Sigmoid colon (tissue), 6 donors: ENCODE measurements at regions not wholly inside any gene's neighbourhood (a gene's known extent, or its start where the extent isn't known, plus 50 kb on each side); places are given as distances from the start of the nearest gene placed in this dataset.

Source experiments
- DNase-seq: peaks from one replicate; pipeline ENCODE4 v3.0.0-alpha.2; 2019
- H3K27ac ChIP-seq, 4 donors: fragments of 200-600 bp; sonication (generic); one replicate each; pipeline ENCODE4 v1.5.1; 2016 to 2019; ENCODE audit warnings: mild to moderate bottlenecking in 1 of 4
- H3K27me3 ChIP-seq, 3 donors: fragments of 200-600 bp; sonication (generic); one replicate each; pipeline ENCODE4 v1.5.1; 2019; ENCODE audit warnings: mild to moderate bottlenecking in 1 of 3
- H3K36me3 ChIP-seq, 4 donors: fragments of 200-600 bp; sonication (generic); one replicate each; pipeline ENCODE4 v1.5.1; 2016 to 2019
- H3K4me1 ChIP-seq, 4 donors: fragments of 200-600 bp; sonication (generic); one replicate each; pipeline ENCODE4 v1.5.1; 2017 to 2019
- H3K4me3 ChIP-seq, 4 donors: fragments of 200-600 bp; sonication (generic); one replicate each; pipeline ENCODE4 v1.5.1; 2017 to 2019; ENCODE audit warnings: mild to moderate bottlenecking in 2 of 4, moderate library complexity in 1 of 4
- H3K9me3 ChIP-seq, 4 donors: fragments of 200-600 bp in 3 of 4; sonication (generic) in 3 of 4; one replicate each; pipeline versions ENCODE4 v1.5.1 to v1.6.1; 2013 to 2019
- CTCF ChIP-seq, 4 experiments: fragments of 450-650 bp in 3 of 4; fragments of 200-600 bp in 1 of 4; IDR thresholded peaks; one replicate each; pipeline ENCODE4 v1.5.1; 2016 to 2019; ENCODE audit warnings: antibody characterized with exemption in 4 of 4, mild to moderate bottlenecking in 3 of 4, moderate library complexity in 2 of 4
- EP300 ChIP-seq, 4 donors: sonication (generic); formaldehyde crosslinking; IDR thresholded peaks; one replicate each; pipeline ENCODE4 v1.6.1; 2017; ENCODE audit warnings: antibody characterized with exemption in 4 of 4
- POLR2A ChIP-seq, 2 donors: fragments of 450-650 bp; IDR thresholded peaks; one replicate each; pipeline ENCODE4 v1.6.1; 2016; ENCODE audit warnings: antibody characterized with exemption in 2 of 2, mild to moderate bottlenecking in 2 of 2, moderate library complexity in 2 of 2
- POLR2AphosphoS5 ChIP-seq, 4 donors: sonication (generic); formaldehyde crosslinking; IDR thresholded peaks; one replicate each; pipeline ENCODE4 v1.6.1; 2017; ENCODE audit warnings: antibody characterized with exemption in 4 of 4
- WGBS, 2 donors: extraction: QIAGEN DNeasy Blood & Tissue Kit; methylation state at CpG; one replicate each; pipeline ENCODE4 v1.1.7; 2013; 5-methylcytosine and 5-hydroxymethylcytosine counted together
- intact Hi-C: fragments of 100-400 bp; cut with DNase I; formaldehyde crosslinking; loops from one replicate; pipeline ENCODE4 v1.15.1; 2023
- donor health status: healthy with polysubstance abuse.
- donor health status: healthy.

GRCh38 chr16:89027281-89027680 lies 50.3 kb upstream of the CBFA2T3 start:
- H3K4me1 ChIP-seq: no peaks in the 10 kb centered on the region
- DNase-seq: no peak
- H3K27ac ChIP-seq: no peak overlapping the region
- peaks cover 0 to 12% (median 6%) of the 10 kb centered on the region in 4 donors for H3K9me3 ChIP-seq
- no peaks in the 10 kb centered on the region for H3K36me3 ChIP-seq
- no peak overlapping the region for H3K4me3 ChIP-seq
- H3K27me3 ChIP-seq: peaks cover 0 to 30% (median 25%) of the 10 kb centered on the region in 3 donors
- intact Hi-C loops: no loop called here
- WGBS, 2 donors: 81 to 83% methylated on average over 1 of the region's 1 CpG
- TF ChIP-seq POLR2AphosphoS5 (IDR thresholded peaks at IDR 0.05) (no peak), EP300 (IDR thresholded peaks at IDR 0.05) (no peak), CTCF (IDR thresholded peaks at IDR 0.05) (no peak), POLR2A (IDR thresholded peaks at IDR 0.05) (no peak)

DNA sequence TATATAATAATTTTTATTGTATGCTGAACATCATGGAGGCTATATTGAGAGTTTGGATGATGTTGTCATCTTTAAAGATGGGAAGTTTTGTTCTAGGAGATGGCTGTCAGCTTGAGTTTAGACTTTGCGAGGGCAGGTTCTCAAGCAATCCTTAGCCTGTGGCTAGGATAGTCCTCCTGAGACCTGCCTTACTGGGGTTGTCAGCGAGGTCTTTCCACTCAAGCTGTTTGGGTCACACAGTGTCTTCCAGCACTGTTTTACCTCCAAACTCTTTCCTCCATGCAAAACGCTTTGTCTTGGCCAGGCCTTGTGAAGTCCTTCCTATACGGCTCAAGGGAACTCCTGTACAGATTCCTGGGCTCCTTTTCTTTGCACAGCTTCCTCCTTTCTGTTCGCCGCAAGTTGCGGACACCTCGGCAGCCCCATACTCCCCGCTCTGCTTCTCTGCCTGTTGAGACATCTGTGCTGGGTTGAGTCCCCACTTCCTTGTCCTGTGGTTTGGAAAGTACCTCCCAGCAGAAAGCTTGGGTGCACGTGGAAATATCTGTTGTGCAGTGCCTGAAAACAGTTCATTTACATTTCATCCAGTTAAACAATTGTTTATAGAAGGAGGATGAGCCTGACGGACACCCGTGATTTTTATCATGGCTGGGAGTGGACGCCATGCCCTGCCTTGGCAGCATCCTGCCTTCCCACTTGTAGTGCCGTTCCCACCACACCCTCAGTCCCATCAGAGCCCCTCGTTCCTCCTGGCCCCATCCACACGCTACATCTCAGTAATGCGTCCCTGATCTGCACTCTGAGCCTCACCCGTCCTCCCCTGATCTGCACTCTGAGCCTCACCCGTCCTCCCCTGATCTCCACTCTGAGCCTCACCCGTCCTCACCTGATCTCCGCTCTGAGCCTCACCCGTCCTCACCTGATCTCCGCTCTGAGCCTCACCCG lies 55.0 kb upstream of the CBFA2T3 start:
- Histone ChIP-seq H3K4me1 (no peaks in the 10 kb centered on the region), H3K9me3 (peaks cover 0 to 3% (median 0%) of the 10 kb centered on the region in 4 donors), H3K27me3 (peaks cover 4 to 37% (median 23%) of the 10 kb centered on the region in 3 donors), H3K4me3 (no peak overlapping the region), H3K27ac (no peak overlapping the region), H3K36me3 (no peaks in the 10 kb centered on the region)
- 54 to 62% methylated on average over 24 of the region's 24 CpGs for WGBS, 2 donors
- intact Hi-C loops: no loop called here
- TF ChIP-seq CTCF (IDR thresholded peaks at IDR 0.05) (no peak), POLR2AphosphoS5 (IDR thresholded peaks at IDR 0.05) (no peak), POLR2A (IDR thresholded peaks at IDR 0.05) (no peak), EP300 (IDR thresholded peaks at IDR 0.05) (no peak)
- DNase-seq: no peak

- Histone ChIP-seq H3K27me3 (peaks cover 7 to 50% (median 27%) of the 10 kb centered on the region in 3 donors), H3K27ac (no peak overlapping the region), H3K36me3 (no peaks in the 10 kb centered on the region), H3K4me3 (no peak overlapping the region), H3K4me1 (no peaks in the 10 kb centered on the region), H3K9me3 (no peaks in the 10 kb centered on the region)
- intact Hi-C loops: no loop called here
- no peak for DNase-seq
- TF ChIP-seq CTCF (IDR thresholded peaks at IDR 0.05) (no peak), EP300 (IDR thresholded peaks at IDR 0.05) (no peak), POLR2AphosphoS5 (IDR thresholded peaks at IDR 0.05) (no peak), POLR2A (IDR thresholded peaks at IDR 0.05) (no peak)
- WGBS, 2 donors: 77 to 78% methylated on average over 10 of the region's 10 CpGs
Observed at GRCh38 chr16:89033304-89033703, 56.3 kb upstream of the CBFA2T3 start.

- WGBS, 2 donors: 86 to 90% methylated on average over 31 of the region's 31 CpGs
- no peak for DNase-seq
- Histone ChIP-seq H3K4me3 (no peak overlapping the region), H3K36me3 (no peaks in the 10 kb centered on the region), H3K27me3 (peaks cover 7 to 57% (median 31%) of the 10 kb centered on the region in 3 donors), H3K4me1 (no peaks in the 10 kb centered on the region), H3K27ac (no peak overlapping the region), H3K9me3 (no peaks in the 10 kb centered on the region)
- intact Hi-C loops: no loop called here
- TF ChIP-seq CTCF (IDR thresholded peaks at IDR 0.05) (no peak), EP300 (IDR thresholded peaks at IDR 0.05) (no peak), POLR2AphosphoS5 (IDR thresholded peaks at IDR 0.05) (no peak), POLR2A (IDR thresholded peaks at IDR 0.05) (no peak)
Observed at GRCh38 chr16:89033796-89034572, 57.0 kb upstream of the CBFA2T3 start.
